ENCODE measurements at regions not wholly inside any gene's neighbourhood (a gene's known extent, or its start where the extent isn't known, plus 50 kb on each side); places are given as distances from the start of the nearest gene placed in this dataset.

DNA sequence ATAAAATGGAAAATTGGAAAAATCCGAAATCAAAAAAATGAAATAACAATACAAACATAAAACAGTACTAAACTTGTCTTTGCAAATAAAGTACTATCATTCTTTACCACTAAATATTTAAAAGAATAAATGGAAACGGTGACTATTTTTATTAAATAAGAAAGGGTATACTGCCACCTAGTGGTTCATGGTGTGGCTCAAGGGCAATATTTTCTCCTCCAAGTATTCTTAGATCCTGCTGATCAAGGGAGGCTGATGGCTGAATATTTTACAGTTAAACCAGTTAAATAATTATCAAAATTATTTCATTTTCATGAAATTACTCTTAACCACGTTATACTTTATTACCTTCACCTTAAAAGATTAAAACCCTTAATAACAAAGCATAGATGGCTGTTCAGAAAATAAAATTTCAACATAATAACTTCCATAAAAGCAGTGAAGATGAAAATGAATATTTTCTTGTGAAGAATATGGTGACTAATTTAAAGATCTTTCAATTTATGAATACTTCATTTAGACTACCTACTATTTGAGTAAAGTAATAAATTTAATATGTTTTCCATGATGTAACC lies 1793.9 kb downstream of the NCAM2 start:
- ChIA-PET CTCF (ENCODE audit: partially characterized antibody) (interaction anchor here (0.6 to 1.1 kb wide), 7 partner anchors 217 to 929 kb away, joined by 3 to 9 read pairs (median 3); no protein-coding TSS in a partner anchor), POLR2A (ENCODE audit: partially characterized antibody) (no interaction called here)
- Histone ChIP-seq H3K27me3 (replicated peaks in 1 of 4; ENCODE audit: control insufficient read depth in 3 of 4, extremely low read depth in 1 of 4, insufficient read depth in 3 of 4, low read length in 3 of 4) (no peaks in the 10 kb centered on the region), H3K9me3 (ENCODE audit: insufficient read depth in 2 of 2, low read depth in 1 of 2, low read length in 1 of 2) (no peaks in the 10 kb centered on the region), H4K91ac (replicated peaks; ENCODE audit: insufficient read length, low read length) (no peak overlapping the region), H3K4me1 (replicated peaks in 1 of 4; ENCODE audit: control insufficient read depth in 3 of 4, insufficient read depth in 4 of 4, low read length in 3 of 4) (no peaks in the 10 kb centered on the region), H3K14ac (ENCODE audit: insufficient read length) (no peak overlapping the region), H4K5ac (ENCODE audit: insufficient read length, low read depth, low read length) (no peak overlapping the region), H3K4me2 (ENCODE audit: insufficient read depth in 1 of 2, low read depth in 2 of 2, low read length in 2 of 2) (no peak overlapping the region), H2BK120ac (replicated peaks; ENCODE audit: low read depth, low read length) (no peak overlapping the region), H2AFZ (ENCODE audit: low read length) (no peak overlapping the region), H2BK5ac (ENCODE audit: low read depth, low read length) (no peak overlapping the region), H3K27ac (ENCODE audit: low read depth, low read length) (no peak overlapping the region), H4K8ac (ENCODE audit: extremely low read depth, insufficient read depth, low read length) (no peak overlapping the region), H3K9ac (replicated peaks in 1 of 4; ENCODE audit: extremely low read depth in 1 of 4, low read depth in 3 of 4, low read length in 3 of 4) (no peak overlapping the region), H2BK20ac (ENCODE audit: low read length) (no peak overlapping the region), H2BK15ac (ENCODE audit: low read length) (no peak overlapping the region), H3K4me3 (ENCODE audit: extremely low read depth in 1 of 4, insufficient read depth in 2 of 4, low read depth in 3 of 4, low read length in 4 of 4) (no peak overlapping the region), H3K4ac (replicated peaks; ENCODE audit: insufficient read length, low read depth, low read length) (no peak overlapping the region), H2AK5ac (ENCODE audit: low read depth, low read length) (no peak overlapping the region), H3K56ac (replicated peaks; ENCODE audit: insufficient read length, low read depth, low read length) (no peak overlapping the region), H3K36me3 (ENCODE audit: control insufficient read depth in 2 of 4, insufficient read depth in 4 of 4, low read length in 3 of 4) (no peaks in the 10 kb centered on the region), H4K20me1 (replicated peaks in 1 of 2; ENCODE audit: control insufficient read depth in 1 of 2, insufficient read depth in 2 of 2, low read length in 2 of 2) (no peaks in the 10 kb centered on the region), H3K79me2 (ENCODE audit: control insufficient read depth in 1 of 2, insufficient read depth in 2 of 2, low read length in 2 of 2) (no peaks in the 10 kb centered on the region), H3K18ac (ENCODE audit: extremely low read depth, low read length) (no peak overlapping the region), H3K79me1 (ENCODE audit: low read depth, low read length) (no peaks in the 10 kb centered on the region), H2BK12ac (ENCODE audit: low read depth, low read length) (no peak overlapping the region), H3K23me2 (ENCODE audit: low read depth, low read length) (no peaks in the 10 kb centered on the region), H3K23ac (ENCODE audit: insufficient read length) (no peak overlapping the region)
- WGBS, 2 experiments (ENCODE audit: extremely low coverage in 1 of 2, insufficient coverage in 1 of 2, insufficient read length in 1 of 2, insufficient replicate concordance in 2 of 2, low coverage in 1 of 2, low lambda C conversion rate in 2 of 2, missing lambda C conversion rate in 1 of 2) = 1% methylated on average over 3 of the region's 3 CpGs; no CpG with 5 or more reads in 1 of the 2 experiments
- FAIRE-seq (no peak), DNase-seq (ENCODE audit: low read depth in 1 of 2, low spot score in 2 of 2) (no peak)
- TF ChIP-seq RAD21 (IDR thresholded peaks at IDR 0.05 in 1 of 2, conservative IDR thresholded peaks at IDR 0.05 in 1 of 2; ENCODE audit: low read depth in 2 of 2, low read length in 2 of 2) = peak; percentile 68 to 71
- no peak for TF ChIP-seq PHF8 (conservative IDR thresholded peaks at IDR 0.05; ENCODE audit: low read depth, low read length)
- TF ChIP-seq CBX5 (IDR thresholded peaks at IDR 0.05; ENCODE audit: low read depth, low read length) = no peak
- TF ChIP-seq, protein P1, sequence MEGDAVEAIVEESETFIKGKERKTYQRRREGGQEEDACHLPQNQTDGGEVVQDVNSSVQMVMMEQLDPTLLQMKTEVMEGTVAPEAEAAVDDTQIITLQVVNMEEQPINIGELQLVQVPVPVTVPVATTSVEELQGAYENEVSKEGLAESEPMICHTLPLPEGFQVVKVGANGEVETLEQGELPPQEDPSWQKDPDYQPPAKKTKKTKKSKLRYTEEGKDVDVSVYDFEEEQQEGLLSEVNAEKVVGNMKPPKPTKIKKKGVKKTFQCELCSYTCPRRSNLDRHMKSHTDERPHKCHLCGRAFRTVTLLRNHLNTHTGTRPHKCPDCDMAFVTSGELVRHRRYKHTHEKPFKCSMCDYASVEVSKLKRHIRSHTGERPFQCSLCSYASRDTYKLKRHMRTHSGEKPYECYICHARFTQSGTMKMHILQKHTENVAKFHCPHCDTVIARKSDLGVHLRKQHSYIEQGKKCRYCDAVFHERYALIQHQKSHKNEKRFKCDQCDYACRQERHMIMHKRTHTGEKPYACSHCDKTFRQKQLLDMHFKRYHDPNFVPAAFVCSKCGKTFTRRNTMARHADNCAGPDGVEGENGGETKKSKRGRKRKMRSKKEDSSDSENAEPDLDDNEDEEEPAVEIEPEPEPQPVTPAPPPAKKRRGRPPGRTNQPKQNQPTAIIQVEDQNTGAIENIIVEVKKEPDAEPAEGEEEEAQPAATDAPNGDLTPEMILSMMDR (IDR thresholded peaks at IDR 0.05; ENCODE audit: control extremely low read depth in 1 of 3, insufficient read depth in 1 of 3, low read depth in 1 of 3, low read length in 3 of 3) = peak in 2 of 3 experiments; percentile 21 to 33; a peak in 2 of 4 replicates
- TF ChIP-seq, protein P2, sequence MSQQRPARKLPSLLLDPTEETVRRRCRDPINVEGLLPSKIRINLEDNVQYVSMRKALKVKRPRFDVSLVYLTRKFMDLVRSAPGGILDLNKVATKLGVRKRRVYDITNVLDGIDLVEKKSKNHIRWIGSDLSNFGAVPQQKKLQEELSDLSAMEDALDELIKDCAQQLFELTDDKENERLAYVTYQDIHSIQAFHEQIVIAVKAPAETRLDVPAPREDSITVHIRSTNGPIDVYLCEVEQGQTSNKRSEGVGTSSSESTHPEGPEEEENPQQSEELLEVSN (IDR thresholded peaks at IDR 0.05) = no peak
- TF ChIP-seq CTBP2 (IDR thresholded peaks at IDR 0.05; ENCODE audit: borderline replicate concordance, insufficient read depth, insufficient read length, low read length) = no peak
- TF ChIP-seq SIX5 (IDR thresholded peaks at IDR 0.05; ENCODE audit: low read depth, low read length) = no peak
- no peak for TF ChIP-seq EGR1 (IDR thresholded peaks at IDR 0.05; ENCODE audit: borderline replicate concordance, low read depth, low read length)
- no peak for TF ChIP-seq SP1 (IDR thresholded peaks at IDR 0.05; ENCODE audit: low read depth, low read length)
- TF ChIP-seq EZH2 (IDR thresholded peaks at IDR 0.05; ENCODE audit: low read depth, low read length, severe bottlenecking) = no peak

Measured in H1 (cell line).